DMS114 treated with DMSO at 0.1 percent for 48 hours (cell line): ENCODE measurements at regions not wholly inside any gene's neighbourhood (a gene's known extent, or its start where the extent isn't known, plus 50 kb on each side); places are given as distances from the start of the nearest gene placed in this dataset.

ENCODE experiments used
- DNase-seq: peaks from one replicate; lab custom pipeline; 2025; ENCODE audit not compliant: unreplicated experiment; lab: John Stamatoyannopoulos, UW

DNA sequence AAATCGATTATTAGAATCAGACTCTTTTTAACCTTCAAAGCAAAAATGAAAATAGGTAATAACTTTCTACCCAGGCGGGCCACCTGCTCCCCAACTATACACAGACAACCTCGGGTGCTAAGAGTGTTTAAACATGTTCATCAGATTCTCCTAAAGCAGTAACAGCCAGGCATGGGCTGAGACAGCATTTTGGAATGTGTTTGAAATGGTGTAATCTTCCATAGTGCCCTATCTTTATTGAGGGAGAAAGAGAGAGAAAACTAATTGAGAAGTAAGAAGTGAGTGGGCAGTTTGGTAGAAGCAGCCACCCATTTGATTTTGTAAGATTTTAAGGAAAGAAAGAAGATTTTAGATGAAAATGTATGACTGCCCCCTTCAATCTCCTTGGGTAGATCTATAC is 196.1 kb upstream of the CTAGE1 start:
- no peak for DNase-seq

DNA sequence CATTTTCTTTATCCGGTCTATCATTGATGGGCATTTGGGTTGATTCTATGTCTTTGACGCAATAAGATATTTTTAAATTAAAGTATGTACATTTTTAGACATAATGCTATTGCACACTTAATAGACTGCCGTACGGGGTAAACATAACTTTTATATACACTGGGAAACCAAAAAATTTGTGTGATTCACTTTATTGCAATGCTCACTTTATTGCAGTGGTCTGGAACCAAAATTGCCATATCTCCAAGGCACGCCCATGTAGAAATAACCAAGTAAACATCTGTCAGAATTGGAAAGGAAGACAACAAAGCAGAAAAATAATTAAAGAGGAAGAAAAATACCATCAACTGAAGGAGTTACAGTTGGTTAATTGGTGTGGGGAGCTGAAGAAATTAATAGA is 205.8 kb upstream of the CTAGE1 start:
- no peak for DNase-seq

DNA sequence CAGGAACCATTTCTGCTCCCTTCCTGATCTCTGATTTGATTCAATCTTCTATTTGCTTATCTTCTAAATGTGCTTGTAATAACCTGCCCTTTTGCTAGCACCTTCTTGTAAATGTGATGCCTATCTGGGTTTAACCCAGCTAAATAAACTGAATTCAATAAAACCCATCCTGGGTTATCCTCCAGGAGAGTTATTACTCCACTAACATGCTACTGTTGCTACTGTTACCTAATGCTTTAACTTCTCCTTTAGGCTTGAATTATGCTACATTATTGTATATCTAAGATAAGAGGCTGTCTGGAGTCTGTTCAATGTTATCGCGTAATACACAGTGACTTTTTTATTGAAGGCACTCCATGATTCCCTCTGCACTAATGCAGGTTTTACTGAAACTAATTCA is 206.5 kb upstream of the CTAGE1 start:
- DNase-seq, result no peak

DNA sequence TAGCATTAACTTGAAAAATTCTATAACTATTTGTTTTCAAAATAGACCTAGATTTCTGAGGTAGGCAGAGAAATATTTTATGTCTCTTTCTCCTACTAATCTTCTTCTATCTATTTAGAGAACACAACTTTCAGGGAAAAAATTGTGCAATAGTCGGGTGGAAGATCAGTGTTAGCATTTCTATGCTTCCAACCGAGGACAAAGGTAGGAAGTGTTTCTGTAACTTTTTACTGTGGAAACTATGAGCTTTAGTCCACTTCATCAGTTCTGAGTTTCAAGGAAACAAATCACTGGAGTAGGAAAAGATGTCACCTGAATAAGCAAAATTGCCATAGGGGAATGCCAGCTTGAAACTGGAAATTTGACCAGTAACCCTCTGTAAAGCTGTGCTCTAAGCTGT is 207.7 kb upstream of the CTAGE1 start:
- no peak for DNase-seq

DNA sequence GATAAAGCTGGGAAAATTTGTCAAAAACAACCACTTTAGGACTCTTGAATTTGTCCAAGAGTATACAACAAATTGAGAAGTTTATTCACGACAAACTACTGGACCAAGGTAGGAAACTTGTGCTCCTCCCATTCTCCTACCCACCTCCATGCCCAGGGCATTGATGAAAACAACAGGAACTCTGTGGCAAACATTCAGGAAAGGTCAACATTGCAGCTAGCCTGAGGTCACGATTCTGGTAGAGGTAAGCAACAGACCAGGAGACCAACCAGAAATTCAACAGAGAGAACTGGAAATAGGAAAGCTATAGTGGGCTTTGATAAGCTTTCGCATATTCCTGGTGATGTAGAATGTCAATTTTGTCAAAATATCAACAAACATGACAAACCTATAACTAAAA is 209.1 kb upstream of the CTAGE1 start:
- no peak for DNase-seq

DNA sequence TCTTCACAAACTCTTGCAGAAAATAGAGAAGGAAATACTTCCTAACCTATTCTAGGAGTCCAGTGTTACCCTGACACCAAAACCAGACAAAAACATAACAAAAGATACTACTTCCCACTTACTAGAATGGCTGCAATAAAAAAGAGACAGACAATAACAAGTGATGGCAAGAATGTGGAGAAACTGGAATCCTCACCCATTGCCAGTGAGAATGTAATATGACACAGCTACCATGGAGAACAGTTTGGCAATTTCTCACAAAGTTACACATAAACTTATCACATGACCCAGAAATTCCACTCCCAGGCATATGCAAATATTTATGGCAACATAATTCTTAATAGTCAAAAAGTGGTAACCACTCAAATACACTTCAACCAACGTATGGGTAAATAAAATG is 209.8 kb upstream of the CTAGE1 start:
- no peak for DNase-seq

DNA sequence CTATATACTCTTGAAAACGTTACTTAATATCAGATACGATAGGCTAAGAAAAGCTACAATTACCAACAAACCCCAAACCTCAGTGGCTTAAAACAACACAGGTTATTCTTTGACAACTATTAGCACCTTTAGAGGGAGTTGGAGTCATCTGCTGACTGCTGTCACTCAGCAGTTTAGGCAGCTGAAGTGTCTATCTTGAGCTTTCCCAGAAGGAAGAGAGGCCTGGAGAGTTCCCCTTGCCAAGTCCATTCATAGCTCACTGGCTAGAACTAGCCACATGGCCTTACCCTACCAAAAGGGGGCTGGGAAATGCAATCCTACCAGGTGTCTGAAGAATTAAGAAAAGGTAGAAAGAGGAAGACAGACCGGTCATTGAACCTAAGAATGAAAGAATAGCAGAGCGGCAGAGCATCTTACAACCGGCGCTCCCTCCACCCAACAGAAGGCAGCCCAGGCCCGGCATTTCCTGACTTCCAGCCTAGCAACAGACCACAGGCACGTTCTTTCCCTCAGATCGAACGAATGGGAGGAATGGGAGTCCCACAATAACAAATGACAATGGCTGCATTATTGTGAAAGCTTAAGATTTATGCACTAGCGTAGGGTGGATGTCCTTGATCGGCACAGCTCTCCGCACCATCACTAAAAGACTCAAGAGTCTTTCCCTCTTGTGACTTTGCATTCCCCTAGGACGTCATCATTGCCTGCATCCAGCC is 211.2 kb upstream of the CTAGE1 start:
- DNase-seq, result no peak

DNA sequence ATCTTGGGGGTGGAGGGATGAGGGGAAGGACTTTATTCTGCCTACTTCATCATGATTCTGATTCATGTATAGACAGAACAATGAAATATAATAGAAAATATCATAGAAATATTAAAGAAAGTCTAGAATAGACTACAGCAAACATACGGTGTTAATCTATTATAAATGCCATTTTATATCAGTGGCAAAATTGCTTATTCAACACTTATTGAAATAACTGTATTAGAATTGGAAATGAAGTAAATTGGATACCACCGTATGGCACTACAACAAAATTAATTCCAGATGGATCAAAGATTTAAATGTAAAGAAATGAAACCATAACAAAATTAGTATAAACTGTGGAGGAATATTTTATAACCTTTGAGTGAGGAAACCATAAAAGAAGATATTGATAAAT is 213.3 kb upstream of the CTAGE1 start:
- no peak for DNase-seq

DNA sequence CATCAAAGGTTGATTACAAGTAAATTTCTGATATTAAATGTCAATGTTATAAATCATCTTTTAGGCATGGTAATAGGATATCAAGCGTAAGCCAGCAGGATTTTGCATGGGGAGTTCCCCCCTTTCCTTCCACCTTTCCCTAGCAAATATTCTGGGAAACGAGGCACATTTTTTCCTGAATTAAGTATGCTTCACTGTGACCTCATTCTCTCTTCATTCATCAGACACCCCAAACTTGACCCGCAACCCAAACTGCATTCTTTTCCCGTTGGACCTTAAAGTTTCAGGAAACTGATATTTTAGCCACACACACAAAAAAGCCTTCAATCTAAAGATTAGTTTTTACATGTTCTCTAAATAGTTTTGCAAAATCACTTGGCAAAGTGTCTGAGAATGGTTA is 214.5 kb upstream of the CTAGE1 start:
- no peak for DNase-seq

DNA sequence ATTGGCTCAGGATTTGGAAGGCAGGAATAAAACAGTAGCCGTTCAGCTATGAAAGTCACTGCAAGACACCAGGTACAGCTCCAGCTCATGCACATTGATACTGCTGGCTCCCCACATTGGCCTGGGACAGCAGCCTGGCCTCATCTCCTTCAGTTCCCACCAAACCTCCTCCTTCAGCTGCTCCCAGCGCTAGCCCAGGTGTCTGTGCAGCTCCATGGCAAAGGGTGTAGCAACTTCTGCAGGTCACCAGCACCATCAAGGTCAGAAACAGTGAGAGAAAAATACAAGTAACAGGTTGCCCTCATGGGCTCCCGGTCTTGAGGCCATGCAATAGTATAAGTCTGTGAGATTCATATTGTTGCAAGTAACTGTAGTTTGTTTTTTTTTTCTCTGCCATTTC is 216.7 kb upstream of the CTAGE1 start:
- no peak for DNase-seq

DNA sequence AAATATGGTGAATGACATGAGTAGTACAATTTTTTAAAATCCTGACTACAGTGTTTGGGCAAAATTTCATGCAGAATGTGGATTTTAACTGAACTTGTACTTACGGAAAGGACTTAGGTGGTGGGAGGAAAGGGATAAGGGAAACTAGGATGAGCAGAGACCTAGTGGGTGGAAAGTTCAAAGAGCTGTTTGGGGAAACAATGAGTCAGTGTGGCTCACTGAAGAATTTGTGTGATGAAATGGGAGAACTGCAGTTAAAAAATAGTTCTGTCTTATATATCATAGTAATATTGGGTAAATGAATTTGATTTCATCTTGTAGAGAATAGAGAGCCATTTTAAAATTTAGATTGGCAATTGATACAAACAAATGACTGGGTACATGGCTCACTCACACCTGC is 220.1 kb upstream of the CTAGE1 start:
- DNase-seq, result no peak

DNA sequence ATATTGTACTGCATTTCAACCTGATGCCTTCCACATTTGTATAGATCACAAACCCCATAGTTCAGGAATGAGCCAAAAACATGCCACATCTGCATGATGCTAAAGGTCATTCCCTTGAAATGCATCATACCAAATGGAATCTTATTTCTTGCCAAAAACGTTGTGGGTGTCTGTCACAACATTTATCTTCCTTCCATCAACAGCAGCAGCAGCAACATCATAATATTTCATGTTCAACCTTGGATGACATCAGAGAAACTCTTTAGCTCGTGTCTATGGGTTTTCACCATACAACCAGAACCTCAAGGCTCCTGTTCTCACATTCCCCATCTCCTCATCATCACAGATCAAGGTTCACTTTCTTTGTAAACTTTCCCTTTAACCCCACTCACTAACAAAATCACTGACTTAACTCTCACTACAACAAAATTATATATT is 221.3 kb upstream of the CTAGE1 start:
- no peak for DNase-seq

DNA sequence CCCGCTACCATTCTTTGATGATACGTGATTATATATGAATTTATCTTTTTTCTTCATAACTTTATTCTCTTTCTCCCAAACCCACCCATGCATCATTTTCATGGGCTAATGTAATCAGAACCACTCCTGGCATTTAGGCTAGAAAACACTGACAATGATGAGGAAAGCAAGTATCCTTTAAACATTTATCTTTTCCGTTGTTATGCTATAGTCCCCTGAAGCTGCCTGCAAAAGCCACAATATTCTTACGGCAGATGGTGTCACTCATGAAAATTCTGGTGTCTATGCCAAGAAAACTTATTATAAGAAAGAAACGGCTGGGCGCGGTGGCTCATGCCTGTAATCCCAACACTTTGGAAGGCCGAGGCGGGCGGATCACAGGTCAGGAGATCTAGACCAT is 221.8 kb upstream of the CTAGE1 start:
- DNase-seq, result no peak

DNA sequence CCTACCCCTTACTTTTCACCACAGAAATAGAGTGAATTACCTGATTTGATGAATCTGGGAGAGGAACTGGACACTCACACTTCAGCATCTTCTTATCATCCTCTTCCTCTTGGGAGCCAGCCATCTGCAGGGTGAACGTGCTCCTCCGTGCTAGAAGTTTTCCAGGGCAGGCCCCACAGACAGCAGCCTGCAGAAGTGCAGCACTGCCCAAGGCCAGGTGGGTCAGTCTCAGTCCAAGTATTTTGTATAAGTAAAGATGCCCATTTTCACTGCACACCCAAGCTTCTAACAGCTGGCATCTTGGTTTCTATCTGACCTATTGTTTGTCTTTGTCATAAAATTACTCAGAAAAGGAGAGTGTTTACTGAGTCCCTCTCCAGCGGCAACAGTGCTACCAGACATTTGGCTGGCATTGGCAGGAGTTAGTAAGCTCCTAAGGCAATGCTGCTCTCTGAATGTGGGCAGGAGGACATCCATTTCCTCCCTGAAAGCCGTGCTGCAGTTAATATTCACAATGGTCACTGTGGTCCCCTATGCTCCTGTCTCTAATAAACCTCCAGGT is 222.6 kb upstream of the CTAGE1 start:
- no peak for DNase-seq

DNA sequence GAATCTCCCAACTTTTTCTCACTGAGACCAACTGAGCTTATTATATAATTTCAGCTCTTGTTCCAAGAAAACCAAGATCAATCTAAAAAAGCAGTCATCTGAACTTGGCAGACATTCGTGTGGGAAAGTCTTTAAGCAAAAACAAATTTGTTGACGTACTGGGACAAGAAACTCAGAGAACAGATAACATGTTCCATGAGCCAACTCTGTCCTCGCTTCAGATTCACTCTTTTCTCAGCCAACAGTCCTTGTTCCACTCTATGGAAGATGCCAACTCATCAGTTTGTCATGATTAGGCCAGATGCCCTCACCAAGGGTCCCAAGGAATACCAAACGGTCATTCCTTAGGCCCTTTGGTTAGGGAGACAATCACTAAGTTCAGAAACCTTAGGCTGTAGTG is 224.2 kb upstream of the CTAGE1 start:
- no peak for DNase-seq

DNA sequence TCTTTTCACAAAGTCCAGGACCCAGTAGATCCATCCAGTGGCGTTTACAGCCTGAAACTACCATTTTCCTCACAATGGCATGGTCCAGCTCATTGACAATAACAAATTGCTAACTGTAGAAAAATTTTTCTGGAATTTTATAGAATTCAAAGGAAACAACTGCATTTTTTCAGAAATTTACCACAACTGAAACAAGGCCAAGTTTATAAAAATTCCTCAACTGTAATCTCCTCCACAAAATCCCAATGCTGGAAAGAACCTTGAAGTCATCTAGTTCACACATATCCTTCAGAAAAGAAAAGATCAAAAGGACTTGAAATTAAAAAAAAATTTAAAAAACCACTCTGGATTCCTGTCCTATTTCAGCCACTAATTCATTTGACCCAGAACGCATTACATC is 226.0 kb upstream of the CTAGE1 start:
- DNase-seq, result no peak

DNA sequence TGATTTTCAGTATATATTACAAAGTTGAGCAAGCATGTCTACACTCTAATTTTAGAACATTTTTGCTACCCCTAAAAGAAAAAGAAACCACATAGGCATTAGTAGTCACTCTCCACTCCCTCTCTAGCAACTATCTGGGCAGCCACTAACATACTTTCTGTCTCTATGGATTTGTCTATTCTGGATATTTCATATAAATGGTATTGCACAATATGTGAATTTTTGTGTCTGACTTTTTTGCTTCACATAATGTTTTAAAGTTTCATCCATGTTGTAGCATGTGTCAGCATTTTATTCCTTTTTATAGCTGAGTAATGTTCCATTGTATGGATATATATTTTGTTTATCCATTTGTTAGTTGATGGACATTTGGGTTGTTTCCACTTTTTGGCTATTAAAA is 232.5 kb upstream of the CTAGE1 start:
- no peak for DNase-seq

DNA sequence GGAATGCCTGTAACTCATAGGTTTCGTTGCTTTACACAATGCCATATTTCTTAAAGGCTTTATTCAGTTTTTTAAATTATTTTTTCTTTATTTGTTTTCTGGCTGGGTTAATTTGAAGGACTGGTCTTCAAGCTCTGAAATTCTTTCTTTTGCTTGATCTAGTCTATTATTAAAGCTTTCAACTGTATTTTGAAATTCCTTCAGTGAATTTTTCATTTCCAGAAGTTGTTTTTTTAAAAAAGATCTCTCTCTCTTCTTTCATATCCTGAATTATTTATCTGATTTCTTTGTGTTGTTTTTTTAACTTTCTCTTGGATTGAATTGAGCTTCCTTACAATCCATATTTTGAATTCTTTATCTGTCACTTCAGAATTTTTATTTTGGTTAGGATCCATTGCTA is 239.9 kb upstream of the CTAGE1 start:
- no peak for DNase-seq

DNA sequence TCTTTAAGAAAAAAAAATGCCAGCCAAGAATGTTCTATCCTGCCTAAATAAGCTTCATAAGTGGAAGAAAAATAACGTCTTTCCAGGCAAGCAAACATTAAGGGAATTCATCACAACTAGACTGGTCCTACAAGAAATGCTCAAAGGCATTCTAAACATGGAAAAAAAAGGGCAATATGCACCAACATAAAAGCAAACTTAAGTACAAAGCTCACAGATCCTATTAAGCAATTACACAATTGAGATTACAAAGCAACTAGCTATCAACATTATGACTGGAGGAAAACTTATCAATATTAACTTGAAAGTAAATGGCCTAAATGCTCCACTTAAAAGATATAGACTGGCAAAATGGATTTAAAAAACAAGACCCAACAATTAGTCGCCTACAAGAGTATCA is 240.6 kb upstream of the CTAGE1 start:
- no peak for DNase-seq

DNA sequence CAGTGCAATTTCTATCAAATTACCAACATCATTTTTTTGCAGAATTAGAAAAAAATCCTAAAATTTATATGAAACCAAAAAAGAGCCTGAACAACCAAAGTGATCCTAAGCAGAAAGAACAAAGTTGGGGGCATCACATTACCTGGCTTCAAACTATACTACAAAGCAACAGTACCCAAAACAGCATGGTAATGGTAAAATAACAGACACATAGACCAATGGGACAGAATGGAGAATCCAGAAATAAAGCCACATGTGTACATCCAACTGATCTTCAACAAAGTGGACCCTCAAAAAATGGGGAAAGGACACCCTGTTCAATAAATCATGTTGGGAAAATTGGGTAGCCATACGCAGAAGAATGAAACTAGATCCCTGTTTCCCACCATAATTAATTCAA is 245.7 kb upstream of the CTAGE1 start:
- no peak for DNase-seq

DNA sequence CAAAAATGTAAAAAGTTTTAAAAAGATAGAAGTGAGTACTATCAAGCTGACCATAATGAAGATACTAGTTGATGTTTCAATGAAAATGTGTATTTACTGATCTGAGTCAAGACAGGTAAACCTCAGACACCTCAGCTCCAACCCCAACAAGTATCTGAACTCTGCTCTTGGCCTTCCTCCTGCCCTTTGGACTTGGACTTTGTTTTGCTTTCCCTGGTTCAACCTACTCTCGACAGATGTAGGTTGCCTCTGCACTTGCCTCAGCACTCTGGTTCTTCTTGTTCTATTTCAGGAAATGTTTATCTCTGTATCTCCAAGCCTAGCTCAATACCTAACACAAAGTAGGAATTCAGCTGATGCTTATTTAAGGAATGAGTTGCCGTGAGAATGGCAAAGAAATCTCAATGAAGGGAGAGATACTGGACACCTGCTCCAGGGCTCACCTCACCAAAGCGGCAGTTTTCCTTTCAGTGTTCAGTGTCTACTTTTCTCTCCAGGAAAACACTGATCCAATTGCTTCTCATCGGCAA is 248.8 kb upstream of the CTAGE1 start:
- DNase-seq, result no peak

DNA sequence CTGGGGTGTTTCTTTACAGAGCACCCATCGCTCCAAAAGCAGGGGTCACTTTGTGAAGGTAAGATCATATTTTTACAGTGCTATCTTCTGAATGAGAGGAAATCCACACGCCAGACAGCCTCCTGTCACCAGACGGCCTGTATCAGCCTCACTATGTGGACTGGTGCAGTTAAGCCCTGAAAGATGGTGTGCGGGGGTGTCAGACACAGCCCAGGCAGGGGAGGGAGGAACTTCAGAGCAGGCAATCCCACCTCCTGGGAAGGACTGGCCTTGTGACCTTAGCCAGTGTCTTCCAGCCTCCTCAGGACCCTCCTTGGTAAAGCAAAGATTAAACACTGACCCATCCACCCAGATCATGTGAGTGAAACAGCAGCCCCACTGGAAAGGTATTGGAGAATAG is 249.4 kb upstream of the CTAGE1 start:
- DNase-seq, result no peak
